ENCODE measurements at regions not wholly inside any gene's neighbourhood (a gene's known extent, or its start where the extent isn't known, plus 50 kb on each side); places are given as distances from the start of the nearest gene placed in this dataset.

DNA sequence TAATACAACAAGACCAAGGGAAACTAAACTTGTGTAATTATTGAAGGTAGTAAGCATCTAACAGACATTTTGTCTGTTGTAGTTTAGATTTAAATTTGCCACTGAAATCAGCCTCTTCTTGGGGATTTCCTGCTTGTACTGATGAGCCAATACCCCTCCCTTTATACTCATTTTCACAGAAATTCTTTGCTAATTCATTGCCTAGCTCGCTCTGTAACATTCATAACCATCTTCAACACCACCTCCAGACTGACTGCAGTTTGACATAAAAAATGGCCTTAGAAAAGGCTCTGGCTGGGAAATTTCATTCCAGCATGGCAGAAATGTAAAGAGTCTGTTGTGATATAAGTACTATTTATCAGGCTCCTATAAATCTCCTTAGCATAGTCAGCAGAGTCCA lies 109.7 kb upstream of the FLRT2 start:
- no peak for DNase-seq (ENCODE audit: low spot score)

GRCh38 chr14:85420707-85421106 lies 109.2 kb upstream of the FLRT2 start:
- DNase-seq (ENCODE audit: low spot score): no peak

- DNase-seq (ENCODE audit: low spot score): no peak
Measured at GRCh38 chr14:85421186-85421877, 108.6 kb upstream of the FLRT2 start.

GRCh38 chr14:85423889-85424288 lies 106.1 kb upstream of the FLRT2 start:
- no peak for DNase-seq (ENCODE audit: low spot score)

DNA sequence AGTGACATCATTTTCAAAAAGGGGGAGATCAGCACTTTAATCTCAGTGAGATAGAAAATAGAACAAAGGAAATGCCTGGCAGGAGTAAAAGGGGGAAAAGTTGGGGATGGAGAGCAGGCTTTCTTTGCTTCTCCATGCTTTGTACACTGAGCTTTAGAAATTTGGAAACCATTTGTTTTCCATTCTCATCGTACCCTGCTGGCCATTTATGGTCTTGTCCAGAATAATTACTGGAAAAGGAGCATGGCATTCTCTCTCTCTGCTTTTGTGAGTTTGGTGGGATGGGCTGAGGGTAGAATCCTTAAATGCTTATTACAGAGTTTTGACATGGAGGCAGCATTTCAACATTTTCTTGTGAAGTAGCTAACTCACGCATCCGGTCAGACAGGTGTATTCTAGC lies 104.4 kb upstream of the FLRT2 start:
- DNase-seq (ENCODE audit: low spot score): no peak

DNA sequence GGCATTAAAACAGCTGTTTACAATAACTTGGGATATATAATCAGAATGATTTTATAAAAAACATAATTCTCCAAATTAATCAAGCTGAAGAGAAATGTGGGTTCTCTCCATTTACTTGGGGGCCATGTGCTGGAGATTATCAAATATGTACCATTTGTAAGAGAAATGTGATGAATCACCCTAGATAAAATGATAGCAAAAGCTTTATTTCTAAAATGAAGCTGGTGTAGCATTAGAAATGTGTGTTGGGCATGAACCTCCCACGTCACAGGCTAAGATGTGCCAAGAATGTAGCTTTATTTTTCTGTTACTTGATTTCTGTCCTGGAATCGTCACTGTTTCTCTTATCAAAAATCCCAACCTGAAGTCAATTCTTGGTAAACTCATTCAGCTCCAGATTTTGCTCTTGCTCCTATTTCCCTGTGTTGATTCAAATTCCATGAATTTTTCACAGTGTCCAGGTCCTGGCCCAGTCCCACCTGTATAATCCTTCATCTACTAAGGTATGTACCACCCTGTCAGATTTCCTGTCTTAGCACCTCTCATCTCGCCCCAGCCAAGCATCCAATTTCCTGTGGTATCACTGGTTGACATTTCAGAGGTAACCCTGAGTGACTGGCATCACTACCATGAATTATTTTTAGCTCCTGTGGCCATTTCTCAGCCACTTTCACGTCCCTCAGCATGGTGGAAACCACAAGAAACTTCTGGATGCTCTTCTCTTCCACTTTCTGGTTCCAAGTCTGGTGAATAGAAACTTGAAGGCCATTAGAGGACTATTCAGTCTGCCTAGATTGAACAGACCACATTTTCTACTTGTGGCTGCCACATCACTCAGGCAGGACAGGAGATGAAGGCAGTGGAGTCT lies 103.6 kb upstream of the FLRT2 start:
- no peak for DNase-seq (ENCODE audit: low spot score)

DNA sequence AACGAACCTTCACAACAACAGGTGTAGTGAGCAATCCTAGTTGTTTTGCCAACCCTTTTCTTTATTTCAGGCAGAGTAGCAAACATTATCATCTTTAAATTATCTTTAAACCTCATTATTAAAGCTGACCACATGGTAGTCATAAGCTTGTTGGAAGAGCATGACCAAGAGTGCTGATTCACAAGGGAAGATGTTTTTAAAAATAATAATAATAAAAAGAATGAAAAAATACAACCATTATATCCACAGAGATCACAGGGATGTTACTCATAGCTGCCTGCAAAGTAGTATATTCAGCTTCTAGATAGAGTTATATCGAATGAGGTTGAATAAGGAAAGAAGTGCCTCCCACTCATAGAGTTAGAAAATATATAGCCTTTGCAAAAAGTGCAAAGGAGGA lies 101.0 kb upstream of the FLRT2 start:
- DNase-seq (ENCODE audit: low spot score): no peak

GRCh38 chr14:85437148-85437547 lies 92.8 kb upstream of the FLRT2 start:
- no peak for DNase-seq (ENCODE audit: low spot score)

- DNase-seq (ENCODE audit: low spot score): no peak
Measured at GRCh38 chr14:85438001-85438400, 91.9 kb upstream of the FLRT2 start.

GRCh38 chr14:85438481-85438942 lies 91.4 kb upstream of the FLRT2 start:
- DNase-seq (ENCODE audit: low spot score): no peak

- no peak for DNase-seq (ENCODE audit: low spot score)
Measured at GRCh38 chr14:85439696-85440328, 90.1 kb upstream of the FLRT2 start.

- DNase-seq (ENCODE audit: low spot score): no peak
Measured at GRCh38 chr14:85441909-85442643, 87.9 kb upstream of the FLRT2 start.

GRCh38 chr14:85442996-85443395 lies 86.9 kb upstream of the FLRT2 start:
- no peak for DNase-seq (ENCODE audit: low spot score)

DNA sequence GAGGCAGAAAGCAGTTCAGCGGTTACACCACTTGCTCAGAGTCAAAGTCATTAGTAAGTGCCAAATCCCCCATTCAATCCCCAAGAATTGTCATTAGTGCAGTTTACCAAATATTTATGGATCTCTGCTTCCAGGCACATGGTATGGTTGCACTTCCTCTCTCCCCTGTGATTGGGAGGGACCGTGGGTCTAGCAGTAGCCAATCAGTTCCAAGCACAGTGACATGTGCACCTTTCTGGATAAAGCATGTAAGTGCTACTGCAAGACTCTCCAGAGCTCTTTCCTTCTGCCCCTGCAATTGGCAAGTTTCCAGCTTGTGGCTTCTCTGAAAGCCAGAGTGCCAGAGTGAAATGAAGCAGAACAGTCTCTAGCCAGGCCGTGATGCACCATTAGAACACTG lies 85.3 kb upstream of the FLRT2 start:
- DNase-seq (ENCODE audit: low spot score): no peak

DNA sequence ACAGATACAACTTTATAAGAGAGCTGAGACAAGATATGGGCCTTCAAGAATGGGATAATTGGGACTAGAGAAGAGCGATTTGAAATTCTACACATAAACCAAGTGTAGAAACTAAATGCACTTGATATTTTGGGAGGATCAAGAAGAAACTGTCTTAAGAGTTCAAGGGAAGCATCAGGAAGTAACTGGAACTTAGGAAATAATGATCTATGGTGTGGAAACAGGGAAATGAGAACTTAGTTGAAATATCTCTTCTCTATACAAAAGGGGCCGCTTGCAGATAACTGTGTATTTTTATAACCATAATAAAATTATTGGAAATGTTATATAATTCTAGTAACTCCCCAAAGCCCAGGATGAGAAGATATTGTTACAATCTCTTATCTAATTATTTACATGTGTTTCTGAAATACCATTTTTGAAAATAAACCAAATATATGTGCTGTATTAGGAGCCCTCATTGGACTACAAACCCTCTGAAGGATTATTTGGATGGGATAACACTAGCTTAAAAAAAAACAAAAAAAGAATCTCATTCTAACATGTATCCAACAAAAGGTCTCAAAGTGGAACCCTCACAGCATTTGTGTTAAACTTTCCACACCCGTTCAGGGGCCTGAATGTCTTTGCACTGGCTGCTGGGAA lies 84.7 kb upstream of the FLRT2 start:
- no peak for DNase-seq (ENCODE audit: low spot score)

DNA sequence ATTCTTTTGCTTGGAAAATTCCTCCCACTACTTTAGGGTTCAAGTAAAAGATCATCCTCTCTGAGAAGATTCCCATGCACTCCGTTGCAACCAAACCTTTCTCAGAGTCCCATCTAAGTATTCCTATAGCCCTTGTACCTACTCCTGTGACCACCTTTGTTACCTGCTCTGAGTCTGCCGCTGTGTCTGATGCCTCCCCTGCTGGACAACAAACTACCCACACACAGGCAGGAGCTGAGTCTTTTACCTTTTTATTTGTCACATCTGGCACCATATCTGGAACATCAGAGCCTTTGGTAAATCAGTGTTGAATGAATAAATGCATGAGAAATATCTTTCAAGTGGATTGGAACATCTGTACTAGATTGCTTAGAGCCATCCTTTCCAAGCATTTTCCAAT lies 82.1 kb upstream of the FLRT2 start:
- DNase-seq (ENCODE audit: low spot score): no peak

- DNase-seq (ENCODE audit: low spot score): no peak
Measured at GRCh38 chr14:85451421-85451820, 78.5 kb upstream of the FLRT2 start.

DNA sequence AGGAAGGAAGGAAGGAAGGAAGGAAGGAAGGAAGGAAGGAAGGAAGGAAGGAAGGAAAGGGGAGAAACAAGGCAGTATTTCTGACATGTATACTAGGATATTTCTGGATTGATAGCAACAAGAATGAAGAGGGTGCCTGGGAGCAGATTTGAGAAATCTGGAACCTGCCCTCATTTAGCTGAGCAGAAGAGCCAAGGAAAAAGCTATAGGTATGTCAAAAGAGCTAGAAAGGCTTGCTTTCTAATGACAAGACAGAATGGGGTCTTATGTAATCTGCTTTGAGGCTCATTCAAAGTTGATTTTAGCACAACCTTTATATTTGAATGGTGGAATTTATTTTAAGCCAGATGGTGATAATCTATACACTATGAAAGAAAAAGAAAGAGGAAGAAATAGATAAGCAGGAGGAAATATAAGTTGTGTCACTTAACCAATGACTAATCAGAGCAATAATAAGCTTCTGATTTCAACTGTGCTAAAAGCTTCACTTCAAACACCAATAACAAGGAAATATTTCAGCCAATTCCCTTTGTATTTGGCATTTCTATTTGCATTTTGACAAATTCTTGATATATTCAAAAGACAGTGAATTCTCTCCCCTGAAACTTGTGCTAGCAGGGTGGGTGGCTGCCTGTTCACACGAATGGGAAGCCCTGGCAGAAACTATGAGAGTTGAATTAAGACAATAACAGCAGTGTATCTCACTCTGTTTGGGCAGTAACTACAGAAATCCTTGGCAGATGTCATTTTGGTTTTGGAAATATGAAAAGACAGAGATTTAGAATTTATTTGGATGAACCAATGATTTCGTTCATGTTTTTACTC lies 76.3 kb upstream of the FLRT2 start:
- no peak for DNase-seq (ENCODE audit: low spot score)

GRCh38 chr14:85454226-85454813 lies 75.6 kb upstream of the FLRT2 start:
- DNase-seq (ENCODE audit: low spot score): no peak

GRCh38 chr14:85459361-85460000 lies 70.5 kb upstream of the FLRT2 start:
- DNase-seq (ENCODE audit: low spot score): no peak
